ENCODE measurements at regions not wholly inside any gene's neighbourhood (a gene's known extent, or its start where the extent isn't known, plus 50 kb on each side); places are given as distances from the start of the nearest gene placed in this dataset.
"Not testable (repeated sequence)": the region's sequence is repeated elsewhere in the genome, so short reads cannot be mapped to it uniquely, and the experiment has no call there.

GRCh38 chr1:173342736-173343135 is 134.4 kb upstream of the PRDX6 start:
- DNase-seq (ENCODE audit: low read depth) = no peak

- no peak for DNase-seq (ENCODE audit: low read depth)
These were observed 132.9 kb upstream of the PRDX6 start for GRCh38 chr1:173344034-173344743.

GRCh38 chr1:173347282-173347818 is 129.8 kb upstream of the PRDX6 start:
- DNase-seq (ENCODE audit: low read depth) = no peak

- not testable (repeated sequence) for DNase-seq (ENCODE audit: low read depth)
These were observed 124.5 kb upstream of the PRDX6 start for GRCh38 chr1:173352635-173353034.

GRCh38 chr1:173353350-173353749 is 123.8 kb upstream of the PRDX6 start:
- DNase-seq (ENCODE audit: low read depth) = no peak

GRCh38 chr1:173354937-173355280 is 122.2 kb upstream of the PRDX6 start:
- no peak for DNase-seq (ENCODE audit: low read depth)

- DNase-seq (ENCODE audit: low read depth) = no peak
These were observed 121.7 kb upstream of the PRDX6 start for GRCh38 chr1:173355281-173356031.

- DNase-seq (ENCODE audit: low read depth) = no peak
These were observed 120.9 kb upstream of the PRDX6 start for GRCh38 chr1:173356191-173356762.

GRCh38 chr1:173360487-173361063 is 116.6 kb upstream of the PRDX6 start:
- no peak for DNase-seq (ENCODE audit: low read depth)

GRCh38 chr1:173362543-173362942 is 114.6 kb upstream of the PRDX6 start:
- DNase-seq (ENCODE audit: low read depth) = no peak

GRCh38 chr1:173364827-173365226 is 112.3 kb upstream of the PRDX6 start:
- DNase-seq (ENCODE audit: low read depth) = no peak

GRCh38 chr1:173365341-173365740 is 111.8 kb upstream of the PRDX6 start:
- DNase-seq (ENCODE audit: low read depth) = no peak

- no peak for DNase-seq (ENCODE audit: low read depth)
These were observed 110.0 kb upstream of the PRDX6 start for GRCh38 chr1:173367136-173367535.

GRCh38 chr1:173370586-173370985 is 106.5 kb upstream of the PRDX6 start:
- DNase-seq (ENCODE audit: low read depth) = not testable (repeated sequence)

- not testable (repeated sequence) for DNase-seq (ENCODE audit: low read depth)
These were observed 101.1 kb upstream of the PRDX6 start for GRCh38 chr1:173376065-173376464.

GRCh38 chr1:173377266-173377665 is 99.9 kb upstream of the PRDX6 start:
- no peak for DNase-seq (ENCODE audit: low read depth)

- no peak for DNase-seq (ENCODE audit: low read depth)
These were observed 93.8 kb upstream of the PRDX6 start for GRCh38 chr1:173383351-173383750.

- DNase-seq (ENCODE audit: low read depth) = no peak
These were observed 88.8 kb upstream of the PRDX6 start for GRCh38 chr1:173388352-173388751.

GRCh38 chr1:173392895-173393658 is 84.1 kb upstream of the PRDX6 start:
- DNase-seq (ENCODE audit: low read depth) = no peak

GRCh38 chr1:173393659-173394000 is 83.5 kb upstream of the PRDX6 start:
- DNase-seq (ENCODE audit: low read depth) = no peak

- not testable (repeated sequence) for DNase-seq (ENCODE audit: low read depth)
These were observed 82.3 kb upstream of the PRDX6 start for GRCh38 chr1:173394813-173395212.

- DNase-seq (ENCODE audit: low read depth) = no peak
These were observed 81.4 kb upstream of the PRDX6 start for GRCh38 chr1:173395762-173396161.

Measured in forelimb muscle (tissue), 1 donor.